IMR-90 (cell line): ENCODE measurements at regions not wholly inside any gene's neighbourhood (a gene's known extent, or its start where the extent isn't known, plus 50 kb on each side); places are given as distances from the start of the nearest gene placed in this dataset.
A peak's percentile ranks its signal among the peaks of the same experiment; 100 is the strongest.

Experiments
- ATAC-seq: fragments of 200-7000 bp; cut with Tn5 transposase; 2 replicates; pipeline ENCODE4 v1.9.1; 2020; ENCODE audit warnings: low read depth, mild to moderate bottlenecking, moderate library complexity
- BruUV-seq: library from RNA; stranded (reverse); fragments of 400-500 nt; replicated peaks from 2 replicates; lab custom pipeline; 2021; lab: Mats Ljungman, UMichigan
- CTCF ChIA-PET: fragments of 300-600 bp; formaldehyde crosslinking; extraction: SDS; loops from one replicate; lab custom pipeline; 2021; ENCODE audit warnings: antibody characterized with exemption; lab: Yijun Ruan, JAX
- POLR2A ChIA-PET: fragments of 300-600 bp; sonication (Branson Sonifier 250); formaldehyde crosslinking; loops from one replicate; lab custom pipeline; 2022; ENCODE audit warnings: antibody characterized with exemption; ENCODE audit not compliant: unreplicated experiment; lab: Charles Lee
- DNase-seq: peaks from one replicate; pipeline ENCODE4 v3.0.0; 2013
- H2AFZ ChIP-seq: replicated peaks from 2 replicates; pipeline ENCODE3; 2013; ENCODE audit warnings: low read length, mild to moderate bottlenecking; ENCODE audit not compliant: poor library complexity
- H2AK5ac ChIP-seq: 2 replicates; pipeline ENCODE4 v1.6.1; 2013; ENCODE audit warnings: low read depth, low read length, inconsistent platforms
- H2AK9ac ChIP-seq: replicated peaks from 2 replicates; pipeline ENCODE3; 2013; ENCODE audit warnings: mild to moderate bottlenecking, low read depth, low read length, moderate library complexity; ENCODE audit not compliant: poor library complexity
- H2BK120ac ChIP-seq: 2 replicates; pipeline ENCODE4 v1.6.1; 2013; ENCODE audit warnings: low read depth, low read length, inconsistent platforms
- H2BK15ac ChIP-seq: 3 replicates; pipeline ENCODE4 v1.6.1; 2013; ENCODE audit warnings: low read depth, low read length, inconsistent platforms
- H2BK20ac ChIP-seq: 2 replicates; pipeline ENCODE4 v1.6.1; 2013; ENCODE audit warnings: low read depth, mild to moderate bottlenecking, inconsistent platforms, low read length, moderate library complexity
- H2BK5ac ChIP-seq: 2 replicates; pipeline ENCODE4 v1.6.1; 2013; ENCODE audit warnings: mild to moderate bottlenecking, low read depth, low read length, inconsistent platforms; ENCODE audit not compliant: poor library complexity, severe bottlenecking
- H3K14ac ChIP-seq: replicated peaks from 2 replicates; pipeline ENCODE4 v1.6.1; 2013; ENCODE audit warnings: low read depth, low read length, inconsistent platforms
- H3K18ac ChIP-seq: 2 replicates; pipeline ENCODE4 v1.6.1; 2013; ENCODE audit warnings: low read depth, low read length, control low read depth
- H3K23ac ChIP-seq: 2 replicates; pipeline ENCODE4 v1.6.1; 2013; ENCODE audit warnings: low read depth, low read length, inconsistent platforms
- H3K27ac ChIP-seq: 2 replicates; pipeline ENCODE4 v1.5.1; 2013; ENCODE audit warnings: mild to moderate bottlenecking, control low read depth, low read length; ENCODE audit not compliant: insufficient read depth
- H3K27me3 ChIP-seq: 2 replicates; pipeline ENCODE4 v1.6.1; 2013; ENCODE audit warnings: low read length; ENCODE audit not compliant: control insufficient read depth, insufficient read depth
- H3K36me3 ChIP-seq: 2 replicates; pipeline ENCODE4 v1.6.1; 2013; ENCODE audit warnings: low read length, mixed read lengths; ENCODE audit not compliant: control insufficient read depth, insufficient read depth
- H3K4ac ChIP-seq: 2 replicates; pipeline ENCODE4 v1.6.1; 2013; ENCODE audit warnings: low read depth, low read length, inconsistent platforms
- H3K4me1 ChIP-seq: 2 replicates; pipeline ENCODE4 v1.6.1; 2013; ENCODE audit warnings: low read length, mixed read lengths; ENCODE audit not compliant: control insufficient read depth, insufficient read depth
- H3K4me2 ChIP-seq: 2 replicates; pipeline ENCODE4 v1.6.1; 2013; ENCODE audit warnings: low read depth, mild to moderate bottlenecking, control low read depth, low read length, moderate library complexity
- H3K4me3 ChIP-seq: 2 replicates; pipeline ENCODE4 v1.5.1; 2013; ENCODE audit warnings: low read depth, mild to moderate bottlenecking, control low read depth, low read length, moderate library complexity; ENCODE audit not compliant: insufficient read depth
- H3K56ac ChIP-seq: 2 replicates; pipeline ENCODE4 v1.6.1; 2013; ENCODE audit warnings: low read length, inconsistent platforms; ENCODE audit not compliant: insufficient read depth; ENCODE audit errors: extremely low read depth
- H3K79me1 ChIP-seq, 2 experiments: 2 replicates each; pipeline ENCODE4 v1.6.1; 2013; ENCODE audit warnings: low read length in 2 of 2, inconsistent platforms in 1 of 2, low read depth in 1 of 2
- H3K9ac ChIP-seq: 2 replicates; pipeline ENCODE4 v1.6.1; 2013; ENCODE audit warnings: low read depth, low read length, control low read depth
- H3K9me1 ChIP-seq: 2 replicates; pipeline ENCODE4 v1.6.1; 2013; ENCODE audit warnings: low read length, inconsistent platforms; ENCODE audit not compliant: insufficient read depth
- H3K9me3 ChIP-seq: 2 replicates; pipeline ENCODE4 v1.6.1; 2013; ENCODE audit warnings: low read length; ENCODE audit not compliant: control insufficient read depth, insufficient read depth
- H4K20me1 ChIP-seq: 2 replicates; pipeline ENCODE4 v1.6.1; 2013; ENCODE audit warnings: low read length, inconsistent platforms; ENCODE audit not compliant: insufficient read depth
- H4K5ac ChIP-seq: 2 replicates; pipeline ENCODE4 v1.6.1; 2013; ENCODE audit warnings: mild to moderate bottlenecking, low read depth, low read length, control low read depth
- H4K8ac ChIP-seq, 2 experiments: 2 replicates each; pipeline ENCODE4 v1.6.1; 2013; ENCODE audit warnings: low read depth in 2 of 2, low read length in 2 of 2, control low read depth in 1 of 2, inconsistent platforms in 1 of 2
- H4K91ac ChIP-seq: 2 replicates; pipeline ENCODE4 v1.6.1; 2013; ENCODE audit warnings: low read depth, low read length, inconsistent platforms; ENCODE audit not compliant: insufficient read depth
- POLR2A ChIP-seq: IDR thresholded peaks from 2 replicates; pipeline ENCODE4 v1.6.1; 2012; ENCODE audit warnings: mild to moderate bottlenecking, low read depth, low read length
- USF2 ChIP-seq: fragments of 150-350 bp; IDR thresholded peaks from 2 replicates; pipeline ENCODE4 v1.6.1; 2017; ENCODE audit warnings: mild to moderate bottlenecking, antibody characterized with exemption, low read length, low read depth
- WGBS, 2 experiments: methylation state at CpG; one replicate each; pipeline versions ENCODE4 v1.1.5 to v1.1.7; 2013; ENCODE audit warnings: missing lambda C conversion rate in 2 of 2; ENCODE audit not compliant: insufficient read length in 1 of 2; ENCODE audit errors: extremely low coverage in 2 of 2; 5-methylcytosine and 5-hydroxymethylcytosine counted together
- dilution Hi-C: fragments of 300-500 bp; cut with HindIII; formaldehyde crosslinking; loops from one replicate; pipeline ENCODE4 v1.14.3; 2018; ENCODE audit warnings: low sequenced_read_pairs; ENCODE audit not compliant: unreplicated experiment
- in situ Hi-C: fragments of 300-500 bp; cut with MboI; formaldehyde crosslinking; loops from 3 replicates; pipeline ENCODE4 v1.14.3; 2019; ENCODE audit warnings: low sequenced_read_pairs, inconsistent platforms, mixed read lengths
- intact Hi-C: fragments of 100-400 bp; cut with micrococcal nuclease; formaldehyde crosslinking; loops from 2 replicates; pipeline ENCODE4 v1.10.0; 2022

GRCh38 chr2:120951693-120952092, 216.0 kb downstream of the GLI2 start:
- no peak overlapping the region for H2AFZ ChIP-seq
- H2AK9ac ChIP-seq = peak overlapping the region; percentile 9
- ChIA-PET CTCF (no interaction called here), POLR2A (no interaction called here)
- no peak overlapping the region for H4K91ac ChIP-seq
- in situ Hi-C loops (no loop called here), intact Hi-C loops (no loop called here), dilution Hi-C loops (no loop called here)
- H3K4me3 ChIP-seq = no peak overlapping the region
- H3K27me3 ChIP-seq = no peaks in the 10 kb centered on the region
- no peak for DNase-seq
- no peak overlapping the region for H2BK20ac ChIP-seq
- H2BK5ac ChIP-seq = no peak overlapping the region
- H4K20me1 ChIP-seq = peaks cover 55% of the 10 kb centered on the region
- no peak overlapping the region for H2BK15ac ChIP-seq
- H3K4ac ChIP-seq = no peak overlapping the region
- H4K5ac ChIP-seq = no peak overlapping the region
- no peak overlapping the region for H3K18ac ChIP-seq
- peaks cover 46% of the 10 kb centered on the region for H3K36me3 ChIP-seq
- H3K9ac ChIP-seq = no peak overlapping the region
- WGBS, 2 experiments = 80% methylated on average over 5 of the region's 6 CpGs; no CpG with 5 or more reads in 1 of the 2 experiments
- peaks cover 52 to 98% of the 10 kb centered on the region in 2 experiments for H3K79me1 ChIP-seq
- H3K56ac ChIP-seq = no peak overlapping the region
- H3K4me1 ChIP-seq = peaks cover 5% of the 10 kb centered on the region; the same call in 1 of the 2 replicates
- H3K14ac ChIP-seq = 0 out of 2 replicates have a peak overlapping the region, but pooled peaks have one; percentile 13
- H3K4me2 ChIP-seq = no peak overlapping the region
- no peak for ATAC-seq
- no peaks in the 10 kb centered on the region for H3K9me3 ChIP-seq
- peak; percentile 39 for TF ChIP-seq USF2
- TF ChIP-seq POLR2A = no peak
- no peak overlapping the region for H3K23ac ChIP-seq
- H2AK5ac ChIP-seq = no peak overlapping the region
- no peak overlapping the region for H3K27ac ChIP-seq
- no peak overlapping the region for H2BK120ac ChIP-seq
- no TSS peak for BruUV-seq
- H4K8ac ChIP-seq = no peak overlapping the region
- peaks cover 36% of the 10 kb centered on the region for H3K9me1 ChIP-seq
